ENCODE measurements at regions not wholly inside any gene's neighbourhood (a gene's known extent, or its start where the extent isn't known, plus 50 kb on each side); places are given as distances from the start of the nearest gene placed in this dataset.

GRCh38 chr14:56894591-56894991, 84.3 kb upstream of the OTX2 start (continued):
- no peak for TF ChIP-seq ZNF76 (tag by site-specific recombination; IDR thresholded peaks at IDR 0.05; ENCODE audit: borderline replicate concordance, low read depth)

DNA sequence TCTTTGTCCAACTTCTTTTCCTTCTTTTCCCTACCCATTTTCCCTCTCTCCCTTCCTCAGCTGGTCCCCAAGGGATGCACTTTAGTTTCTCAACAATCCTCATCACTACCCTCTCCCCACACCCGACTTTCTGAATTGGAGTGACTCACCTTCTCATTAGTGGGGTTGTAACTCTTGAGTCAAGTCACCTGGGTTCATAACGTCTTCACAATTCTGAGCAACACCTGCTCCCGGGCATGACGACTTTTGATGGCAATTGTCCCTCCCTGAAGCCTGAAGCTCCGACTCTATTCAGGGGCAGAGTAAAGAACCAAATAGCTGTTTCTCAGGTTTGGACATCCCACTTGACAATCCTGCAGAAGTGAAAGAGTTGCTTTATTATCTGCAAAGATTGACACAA, 82.7 kb upstream of the OTX2 start:
- CTCF ChIA-PET = no interaction called here
- peaks cover 3% of the 10 kb centered on the region; the same call in 1 of the 2 replicates for H3K4me1 ChIP-seq (ENCODE audit: control insufficient read depth, insufficient read depth, low read length)
- POLR2A ChIA-PET = no interaction called here

GRCh38 chr14:56891226-56891625, 80.9 kb upstream of the OTX2 start:
- no peak overlapping the region for H3K4me3 ChIP-seq (ENCODE audit: low read depth, low read length)
- no peaks in the 10 kb centered on the region for H3K36me3 ChIP-seq (ENCODE audit: control insufficient read depth in 2 of 2, insufficient read depth in 1 of 2, low read length in 2 of 2)
- ChIA-PET CTCF (interaction anchor here (0.6 kb wide), 1 partner anchor 29 kb away, joined by 4 read pairs; no protein-coding TSS in a partner anchor), POLR2A (no interaction called here)
- no peaks in the 10 kb centered on the region for H3K9me3 ChIP-seq (ENCODE audit: control insufficient read depth, insufficient read depth, low read depth, low read length)
- H3K27ac ChIP-seq (ENCODE audit: extremely low read depth, low read depth, low read length) = no peak overlapping the region
- H3K4me1 ChIP-seq (ENCODE audit: control insufficient read depth, insufficient read depth, low read length) = peaks cover 7% of the 10 kb centered on the region
- TF ChIP-seq ZNF555 (tag by site-specific recombination; conservative IDR thresholded peaks at IDR 0.05) = no peak
- TF ChIP-seq ZNF335 (tag by site-specific recombination; conservative IDR thresholded peaks at IDR 0.05) = 0 out of 2 replicates have a peak, but pooled peaks have one; percentile 17
- no peak for TF ChIP-seq ZNF701 (tag by site-specific recombination; IDR thresholded peaks at IDR 0.05)
- TF ChIP-seq, protein P1, sequence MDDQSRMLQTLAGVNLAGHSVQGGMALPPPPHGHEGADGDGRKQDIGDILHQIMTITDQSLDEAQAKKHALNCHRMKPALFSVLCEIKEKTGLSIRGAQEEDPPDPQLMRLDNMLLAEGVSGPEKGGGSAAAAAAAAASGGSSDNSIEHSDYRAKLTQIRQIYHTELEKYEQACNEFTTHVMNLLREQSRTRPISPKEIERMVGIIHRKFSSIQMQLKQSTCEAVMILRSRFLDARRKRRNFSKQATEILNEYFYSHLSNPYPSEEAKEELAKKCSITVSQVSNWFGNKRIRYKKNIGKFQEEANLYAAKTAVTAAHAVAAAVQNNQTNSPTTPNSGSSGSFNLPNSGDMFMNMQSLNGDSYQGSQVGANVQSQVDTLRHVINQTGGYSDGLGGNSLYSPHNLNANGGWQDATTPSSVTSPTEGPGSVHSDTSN (CRISPR knock-in tag; IDR thresholded peaks at IDR 0.05) = no peak

More for the DNA sequence above, 82.7 kb upstream of the OTX2 start:
- no peaks in the 10 kb centered on the region for H3K36me3 ChIP-seq (ENCODE audit: control insufficient read depth in 2 of 2, insufficient read depth in 1 of 2, low read length in 2 of 2)
- TF ChIP-seq ZNF548 (tag by site-specific recombination; IDR thresholded peaks at IDR 0.05) = no peak
- TF ChIP-seq ZNF596 (tag by site-specific recombination; IDR thresholded peaks at IDR 0.05) = no peak
- TF ChIP-seq FEZF1 (tag by site-specific recombination; IDR thresholded peaks at IDR 0.05) = no peak
- no peak for TF ChIP-seq ZXDB (tag by site-specific recombination; IDR thresholded peaks at IDR 0.05)
- no peak for TF ChIP-seq ZNF529 (tag by site-specific recombination; IDR thresholded peaks at IDR 0.05; ENCODE audit: insufficient replicate concordance)
- no peak for TF ChIP-seq ZNF138 (tag by site-specific recombination; IDR thresholded peaks at IDR 0.05; ENCODE audit: borderline replicate concordance)
- no peak for TF ChIP-seq MYNN (tag by site-specific recombination; IDR thresholded peaks at IDR 0.05; ENCODE audit: borderline replicate concordance)
- TF ChIP-seq ZNF239 (tag by site-specific recombination; IDR thresholded peaks at IDR 0.05) = no peak
- TF ChIP-seq, protein P2, sequence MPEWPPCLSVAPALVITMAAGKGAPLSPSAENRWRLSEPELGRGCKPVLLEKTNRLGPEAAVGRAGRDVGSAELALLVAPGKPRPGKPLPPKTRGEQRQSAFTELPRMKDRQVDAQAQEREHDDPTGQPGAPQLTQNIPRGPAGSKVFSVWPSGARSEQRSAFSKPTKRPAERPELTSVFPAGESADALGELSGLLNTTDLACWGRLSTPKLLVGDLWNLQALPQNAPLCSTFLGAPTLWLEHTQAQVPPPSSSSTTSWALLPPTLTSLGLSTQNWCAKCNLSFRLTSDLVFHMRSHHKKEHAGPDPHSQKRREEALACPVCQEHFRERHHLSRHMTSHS (tag by site-specific recombination; IDR thresholded peaks at IDR 0.05) = no peak
- TF ChIP-seq ZNF560 (tag by site-specific recombination; IDR thresholded peaks at IDR 0.05; ENCODE audit: borderline replicate concordance) = no peak
- TF ChIP-seq SCRT2 (tag by site-specific recombination; IDR thresholded peaks at IDR 0.05) = no peak
- no peak for TF ChIP-seq ZNF211 (tag by site-specific recombination; IDR thresholded peaks at IDR 0.05; ENCODE audit: low read depth)
- no peak for TF ChIP-seq ZNF558 (tag by site-specific recombination; IDR thresholded peaks at IDR 0.05)
- TF ChIP-seq TRIM28 (IDR thresholded peaks at IDR 0.05; ENCODE audit: borderline replicate concordance, low read length) = no peak
- no peak for TF ChIP-seq ZNF449 (tag by site-specific recombination; IDR thresholded peaks at IDR 0.05)
- no peaks in the 10 kb centered on the region for H3K9me3 ChIP-seq (ENCODE audit: control insufficient read depth, insufficient read depth, low read depth, low read length)
- H3K27ac ChIP-seq (ENCODE audit: extremely low read depth, low read depth, low read length) = no peak overlapping the region
- H3K4me3 ChIP-seq (ENCODE audit: low read depth, low read length) = no peak overlapping the region
